ENCODE measurements at regions not wholly inside any gene's neighbourhood (a gene's known extent, or its start where the extent isn't known, plus 50 kb on each side); places are given as distances from the start of the nearest gene placed in this dataset.

DNA sequence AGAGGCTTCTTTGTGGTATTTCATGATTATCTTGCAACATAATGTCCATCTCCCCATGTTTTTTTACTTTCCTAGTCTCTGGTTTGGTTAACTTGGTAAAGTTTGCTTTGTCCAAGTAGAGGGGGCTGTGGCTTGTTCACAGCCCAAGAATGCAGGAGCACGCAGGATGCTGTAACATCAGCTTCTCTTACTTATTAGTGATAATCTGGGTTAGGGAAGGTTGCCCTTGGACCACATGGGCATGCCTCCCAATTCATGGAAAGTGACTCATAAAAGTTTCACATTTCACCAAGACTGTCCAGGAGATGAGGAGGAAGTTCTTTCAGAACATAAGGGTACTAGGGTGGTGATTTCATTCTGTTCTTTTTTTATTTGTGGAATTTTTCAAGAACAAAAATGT is 146.0 kb upstream of the USP9Y start:
- TF ChIP-seq, protein P1, sequence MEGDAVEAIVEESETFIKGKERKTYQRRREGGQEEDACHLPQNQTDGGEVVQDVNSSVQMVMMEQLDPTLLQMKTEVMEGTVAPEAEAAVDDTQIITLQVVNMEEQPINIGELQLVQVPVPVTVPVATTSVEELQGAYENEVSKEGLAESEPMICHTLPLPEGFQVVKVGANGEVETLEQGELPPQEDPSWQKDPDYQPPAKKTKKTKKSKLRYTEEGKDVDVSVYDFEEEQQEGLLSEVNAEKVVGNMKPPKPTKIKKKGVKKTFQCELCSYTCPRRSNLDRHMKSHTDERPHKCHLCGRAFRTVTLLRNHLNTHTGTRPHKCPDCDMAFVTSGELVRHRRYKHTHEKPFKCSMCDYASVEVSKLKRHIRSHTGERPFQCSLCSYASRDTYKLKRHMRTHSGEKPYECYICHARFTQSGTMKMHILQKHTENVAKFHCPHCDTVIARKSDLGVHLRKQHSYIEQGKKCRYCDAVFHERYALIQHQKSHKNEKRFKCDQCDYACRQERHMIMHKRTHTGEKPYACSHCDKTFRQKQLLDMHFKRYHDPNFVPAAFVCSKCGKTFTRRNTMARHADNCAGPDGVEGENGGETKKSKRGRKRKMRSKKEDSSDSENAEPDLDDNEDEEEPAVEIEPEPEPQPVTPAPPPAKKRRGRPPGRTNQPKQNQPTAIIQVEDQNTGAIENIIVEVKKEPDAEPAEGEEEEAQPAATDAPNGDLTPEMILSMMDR (IDR thresholded peaks at IDR 0.05) = no peak
- no peak for TF ChIP-seq POLR2AphosphoS5 (IDR thresholded peaks at IDR 0.05)
- no peak for TF ChIP-seq POLR2A (IDR thresholded peaks at IDR 0.05)
